NCI-H187 (cell line): ENCODE measurements at regions not wholly inside any gene's neighbourhood (a gene's known extent, or its start where the extent isn't known, plus 50 kb on each side); places are given as distances from the start of the nearest gene placed in this dataset.
A peak's percentile ranks its signal among the peaks of the same experiment; 100 is the strongest.
"Not testable (repeated sequence)": the region's sequence is repeated elsewhere in the genome, so short reads cannot be mapped to it uniquely, and the experiment has no call there.

Experiments used
- DNase-seq, 2 experiments: peaks; one replicate each; lab custom pipeline; 2025; lab: John Stamatoyannopoulos, UW

DNA sequence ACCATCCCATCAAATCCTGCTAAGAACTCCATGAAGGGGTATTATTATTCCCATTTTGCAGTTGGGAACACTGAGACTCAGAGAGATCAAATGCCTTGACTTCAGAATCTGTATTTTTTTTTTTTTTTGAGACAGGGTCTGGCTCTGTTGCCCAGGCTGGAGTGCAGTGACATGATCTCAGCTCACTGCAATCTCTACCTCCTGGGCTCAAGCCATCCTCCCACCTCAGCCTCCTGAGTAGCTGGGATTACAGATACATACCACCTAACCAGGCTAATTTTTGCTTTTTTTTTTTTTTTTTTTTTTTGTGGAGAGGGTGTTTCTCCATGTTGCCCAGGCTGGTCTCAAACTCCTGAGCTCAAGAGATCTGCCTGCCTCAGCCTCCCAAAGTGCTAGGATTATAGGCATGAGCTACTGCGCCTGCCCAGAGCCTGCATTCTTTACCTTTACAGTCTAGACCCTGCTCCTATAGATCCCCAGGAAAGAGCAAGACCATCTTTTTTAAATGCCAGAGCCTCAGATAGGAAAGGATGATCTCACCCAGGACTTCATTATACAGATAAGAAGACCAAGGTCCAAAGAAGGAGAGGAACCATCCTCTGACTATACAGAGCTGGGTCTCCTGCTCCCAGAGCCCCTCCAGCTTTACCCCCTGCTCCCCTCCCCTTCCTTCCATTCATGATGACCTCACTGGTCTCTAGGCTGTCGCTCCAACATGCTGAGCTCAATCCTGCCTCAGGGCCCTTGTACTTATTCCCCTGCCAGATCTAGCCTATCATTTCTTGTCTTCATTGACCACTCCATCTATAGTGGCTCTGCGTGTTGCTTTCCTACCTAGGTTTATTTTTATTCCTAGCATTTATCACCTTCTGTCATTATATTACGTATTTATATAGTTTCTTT lies 138.6 kb downstream of the CEBPB start:
- DNase-seq: no peak

DNA sequence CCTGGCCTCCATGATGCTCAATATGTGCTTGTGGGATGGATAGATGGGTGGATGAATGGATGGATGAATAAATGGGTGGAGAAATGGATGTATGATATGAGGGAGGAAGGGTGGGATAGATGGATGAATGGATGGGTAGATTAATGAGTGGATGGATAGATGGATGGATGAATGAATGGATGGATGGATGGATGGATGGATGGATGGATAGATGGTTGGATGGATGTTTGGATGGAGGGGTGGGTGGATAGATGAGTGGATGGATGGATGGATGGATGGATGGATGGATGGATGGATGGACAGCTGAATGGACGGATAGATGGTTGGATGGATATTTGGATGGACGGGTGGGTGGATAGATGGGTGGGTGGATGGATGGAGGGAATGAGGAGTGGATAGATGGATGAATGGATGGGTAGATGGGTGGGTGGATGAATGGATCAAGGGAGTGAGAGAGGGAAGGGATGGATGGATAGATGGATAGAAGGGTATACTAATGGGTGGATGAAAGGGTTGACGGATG lies 139.4 kb downstream of the CEBPB start:
- DNase-seq: no peak

DNA sequence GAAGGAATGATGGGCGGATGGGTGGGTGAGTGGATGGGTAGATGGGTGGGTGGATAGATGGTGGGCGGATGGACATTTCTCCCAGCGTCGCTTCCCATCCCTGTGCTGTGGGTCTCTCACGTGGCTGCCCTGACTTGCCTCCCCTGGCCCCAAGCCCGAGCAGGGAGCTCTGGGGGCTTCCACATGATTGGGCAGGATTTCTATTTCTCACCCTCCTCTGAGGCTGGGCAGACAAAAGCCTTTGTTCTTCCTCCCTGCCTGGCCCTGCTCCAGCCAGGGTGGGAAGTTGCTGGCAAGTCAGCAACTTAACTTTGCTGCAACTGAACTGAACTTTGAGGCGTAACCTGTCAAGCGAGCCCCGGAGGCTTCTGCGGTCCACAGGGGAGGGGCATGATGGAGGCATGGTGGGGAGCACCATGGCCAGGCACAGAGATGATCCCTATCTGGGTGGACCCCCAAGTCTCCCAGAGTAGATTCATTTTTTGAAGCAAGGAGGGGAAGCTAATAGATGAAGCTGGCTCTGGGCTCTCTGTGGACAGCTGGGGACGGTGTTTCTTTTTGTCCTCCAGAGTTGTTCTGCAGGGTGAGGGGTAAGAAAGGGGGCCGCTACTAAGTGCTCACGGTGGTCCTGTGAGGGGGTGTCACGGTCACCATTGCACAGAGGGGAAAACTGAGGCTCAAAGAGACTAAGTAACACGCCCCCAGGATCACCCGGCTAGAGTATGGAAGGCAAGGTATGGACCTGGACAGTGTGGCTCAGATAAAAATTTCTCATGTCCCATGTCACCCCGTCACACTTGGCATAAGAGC lies 140.1 kb downstream of the CEBPB start:
- no peak for DNase-seq

DNA sequence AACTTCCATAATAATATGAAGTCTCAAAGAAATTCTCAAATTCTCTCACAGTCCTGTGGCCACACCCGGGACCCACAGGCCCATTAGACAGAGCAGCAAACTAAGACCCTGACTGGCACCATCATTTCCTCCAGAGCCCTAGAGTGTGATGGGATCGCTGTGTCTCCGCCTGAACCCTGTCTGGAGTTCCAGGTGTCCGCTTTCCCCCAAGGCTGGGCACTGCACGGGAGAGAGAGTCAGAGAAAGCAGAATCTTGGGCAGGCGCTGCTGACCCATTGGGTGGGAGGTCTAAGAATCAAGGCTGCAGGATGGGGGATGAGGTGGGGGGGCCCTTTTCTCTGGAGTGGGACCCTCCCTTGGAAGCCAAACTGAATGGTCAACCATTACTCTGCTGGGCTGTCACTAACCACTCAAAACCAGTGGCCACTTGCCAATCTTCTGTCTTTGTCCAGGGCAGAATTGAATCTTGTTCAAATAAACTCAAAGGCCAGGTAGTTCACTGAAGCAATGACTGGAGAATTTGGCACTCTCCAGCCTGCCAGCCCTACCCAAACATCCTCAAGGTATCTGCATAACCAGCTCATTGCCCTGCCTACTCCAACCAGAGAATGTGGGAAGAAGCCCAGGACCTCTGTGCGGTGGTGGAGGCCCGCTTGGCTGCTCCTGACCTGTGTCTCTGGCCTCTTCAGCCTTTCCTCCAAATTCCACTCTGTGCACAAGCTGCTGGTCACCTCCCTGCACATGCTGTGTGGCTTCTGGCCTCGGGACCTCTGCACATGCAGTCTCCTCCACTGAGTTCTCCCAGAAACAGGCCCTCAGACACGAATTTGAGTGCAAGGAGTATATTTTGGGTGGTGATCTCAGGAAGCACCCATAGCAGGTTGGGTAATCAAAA lies 141.1 kb downstream of the CEBPB start:
- DNase-seq: no peak

DNA sequence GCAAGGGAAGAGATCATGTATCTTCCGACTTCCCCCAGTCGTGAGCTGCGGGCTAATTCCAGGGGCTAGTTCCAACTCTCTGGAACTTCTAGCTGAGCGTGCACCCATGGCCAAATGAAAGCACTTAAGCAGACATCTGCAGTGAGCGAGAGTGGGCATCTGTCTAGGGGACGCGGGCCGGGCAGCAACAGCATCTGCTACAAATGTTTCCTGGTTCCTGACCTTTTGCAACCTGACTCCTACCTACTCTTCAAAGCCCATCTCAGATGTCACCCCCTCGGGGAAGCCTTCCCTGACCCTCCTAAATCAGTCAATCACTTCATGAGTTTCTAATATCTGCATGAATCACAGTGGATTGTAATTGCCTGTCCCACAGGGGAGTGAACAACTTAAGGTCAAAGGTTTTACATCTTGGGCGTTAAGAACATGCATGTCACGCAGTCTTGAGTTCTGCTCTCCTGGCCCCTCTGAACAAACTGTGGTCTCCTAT lies 141.9 kb downstream of the CEBPB start:
- no peak for DNase-seq

DNA sequence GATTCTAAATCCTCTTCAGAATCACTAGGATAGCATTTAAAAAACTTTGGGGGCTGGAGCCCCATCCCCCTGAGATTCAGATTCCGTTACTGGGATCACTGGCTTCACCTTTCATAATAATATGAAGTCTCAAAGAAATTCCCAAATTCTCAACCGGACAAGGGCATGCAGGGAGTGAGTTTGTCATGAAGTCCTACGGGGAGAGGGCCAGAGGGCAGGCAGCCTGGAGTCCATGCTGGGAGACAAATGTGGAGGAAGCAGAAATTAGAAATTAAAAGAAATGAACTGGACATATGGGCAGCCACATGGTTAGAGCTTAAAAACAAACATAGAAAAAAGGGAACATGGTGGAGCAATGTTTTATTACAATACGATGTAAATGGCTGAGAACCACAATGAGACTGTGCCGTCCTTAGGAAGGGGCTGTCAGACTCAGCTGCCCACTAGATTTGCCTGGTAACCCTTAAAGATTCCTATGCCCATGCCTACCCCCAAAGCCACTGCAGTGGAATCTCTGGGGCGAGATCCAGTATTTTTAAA lies 142.6 kb downstream of the CEBPB start:
- DNase-seq: no peak

DNA sequence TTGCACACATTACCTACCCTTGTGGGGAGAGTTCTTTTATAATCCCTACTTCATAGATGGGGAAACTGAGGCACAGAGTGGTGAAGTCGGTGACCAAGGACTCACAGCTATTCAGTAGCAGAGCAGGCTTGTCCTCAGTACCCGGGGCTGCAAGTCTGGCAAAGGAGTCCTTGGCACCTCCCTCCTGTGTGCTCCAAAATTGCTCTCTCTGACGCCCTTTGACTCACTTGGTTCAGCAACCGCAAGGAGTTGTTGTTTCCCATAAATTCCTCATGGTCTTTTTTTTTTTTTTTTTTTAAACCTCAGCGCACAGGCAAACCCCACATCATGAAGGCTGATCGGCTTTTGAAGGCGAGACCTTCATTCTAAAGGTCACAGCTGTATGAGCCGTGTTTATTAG lies 143.2 kb downstream of the CEBPB start:
- DNase-seq: no peak

DNA sequence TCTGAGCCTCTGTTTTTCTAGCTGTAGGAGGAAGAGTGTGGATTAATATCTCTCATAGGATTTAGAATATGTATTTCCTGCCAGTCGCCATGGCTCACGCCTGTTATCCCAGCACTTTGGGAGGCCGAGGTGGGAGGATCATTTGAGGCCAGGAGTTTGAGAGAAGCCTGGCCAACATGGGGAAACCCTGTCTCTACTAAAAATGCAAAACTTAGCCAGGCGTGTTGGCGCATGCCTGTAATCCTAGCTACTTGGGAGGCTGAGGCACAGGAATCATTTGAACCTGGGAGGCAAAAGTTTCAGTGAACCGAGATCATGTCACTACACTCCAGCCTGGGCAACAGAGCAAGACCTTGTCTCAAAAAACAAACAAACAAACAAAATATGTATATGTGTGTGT lies 143.9 kb downstream of the CEBPB start:
- not testable (repeated sequence) for DNase-seq

DNA sequence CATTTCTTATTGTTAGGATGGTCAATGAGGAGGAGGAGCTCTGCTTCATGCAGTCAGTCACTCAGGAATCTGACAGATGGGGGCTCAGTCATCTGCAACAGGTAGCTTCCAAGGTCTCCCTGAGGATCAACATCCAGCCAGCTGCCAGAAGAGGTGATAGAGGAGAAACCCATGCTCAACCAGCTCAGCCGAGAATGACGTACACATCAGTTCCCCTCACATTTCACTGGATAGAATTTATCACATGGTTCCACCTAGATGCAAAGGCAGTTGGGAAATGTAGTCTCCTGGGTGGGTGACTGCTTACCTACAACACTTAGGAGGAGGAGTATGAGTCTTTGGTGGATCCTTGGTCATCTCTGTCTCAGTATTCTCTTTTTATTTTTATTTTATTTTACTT lies 144.5 kb downstream of the CEBPB start:
- DNase-seq: peak in 1 of 2 experiments; percentile 16

DNA sequence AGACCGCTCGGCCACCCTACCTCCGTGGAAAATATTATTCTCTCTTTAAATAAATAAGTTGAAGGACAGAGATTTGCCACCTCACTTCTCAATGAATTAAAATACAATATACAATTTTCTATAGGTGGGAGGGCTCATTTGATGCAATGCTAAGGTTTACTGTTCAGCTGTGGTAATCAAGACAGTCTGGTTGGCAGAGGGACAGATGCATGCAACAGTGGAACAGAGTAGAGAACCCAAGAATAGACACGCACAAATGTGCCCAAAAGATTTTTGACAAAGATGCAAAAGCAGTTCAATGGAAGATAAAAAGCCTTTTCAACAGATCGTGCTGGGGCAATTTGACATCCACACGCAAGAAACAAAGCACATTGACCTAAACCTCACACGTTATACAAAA lies 145.2 kb downstream of the CEBPB start:
- no peak for DNase-seq

DNA sequence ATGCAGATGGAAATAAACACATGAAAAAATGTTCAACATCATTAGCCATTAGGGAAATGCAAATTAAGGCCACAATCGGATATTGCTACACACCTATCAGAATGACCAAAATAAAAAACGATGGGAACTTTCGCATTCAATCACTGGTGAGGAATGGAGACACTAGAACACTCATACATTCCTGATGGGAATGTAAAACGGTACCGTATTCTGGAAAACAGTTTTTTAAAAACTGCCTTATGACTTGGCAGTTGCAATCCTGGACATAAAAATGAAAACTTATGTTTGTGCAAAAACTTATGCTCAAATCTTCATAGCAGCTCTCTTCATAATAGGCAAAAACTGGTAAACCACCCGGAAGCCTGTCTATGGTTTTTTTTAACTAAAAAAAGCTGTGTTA lies 146.0 kb downstream of the CEBPB start:
- no peak for DNase-seq

DNA sequence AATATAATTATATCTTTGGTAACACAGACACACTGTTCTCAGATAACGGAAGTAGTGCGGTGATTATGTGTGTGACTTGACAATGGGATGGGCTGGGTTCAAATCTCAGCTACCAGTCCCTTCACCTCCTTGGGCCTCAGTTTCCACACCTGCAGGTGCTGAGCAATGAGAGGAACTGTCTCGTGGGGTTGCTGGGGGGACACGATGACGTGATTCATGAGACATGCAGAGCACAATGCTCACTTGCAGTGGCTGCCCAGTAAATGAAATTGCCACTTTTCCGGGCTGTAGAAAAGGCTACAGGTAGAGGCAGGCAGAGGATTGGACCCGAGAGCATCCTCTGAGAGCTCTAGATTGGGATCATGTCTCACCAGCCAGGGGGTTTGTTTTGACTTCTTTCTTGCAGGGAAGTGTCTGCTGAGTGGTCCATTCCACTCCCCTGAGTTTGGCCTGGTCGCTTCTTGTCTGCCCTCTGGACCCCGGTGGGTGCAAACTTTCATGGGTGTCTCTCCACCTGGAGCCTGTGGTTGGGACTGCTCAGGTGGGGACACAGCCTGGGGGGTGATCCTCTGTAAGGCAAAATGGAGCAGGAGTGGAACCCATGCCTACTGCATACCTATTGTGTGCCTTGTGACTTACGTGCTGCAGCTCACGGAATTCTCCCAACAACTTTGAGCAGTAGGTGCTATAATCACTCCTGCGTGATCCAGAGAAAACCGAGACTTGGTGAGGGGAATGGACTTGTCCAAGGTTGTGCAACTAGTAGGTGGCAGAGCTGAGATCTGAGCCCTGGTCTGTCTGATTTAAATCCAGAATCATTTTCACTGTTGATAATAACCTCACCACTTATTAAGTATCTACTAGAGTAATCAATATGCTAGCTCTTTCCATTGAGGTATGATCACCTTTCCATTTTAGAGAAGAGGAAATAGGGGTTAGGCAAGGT lies 147.2 kb downstream of the CEBPB start:
- DNase-seq: no peak

DNA sequence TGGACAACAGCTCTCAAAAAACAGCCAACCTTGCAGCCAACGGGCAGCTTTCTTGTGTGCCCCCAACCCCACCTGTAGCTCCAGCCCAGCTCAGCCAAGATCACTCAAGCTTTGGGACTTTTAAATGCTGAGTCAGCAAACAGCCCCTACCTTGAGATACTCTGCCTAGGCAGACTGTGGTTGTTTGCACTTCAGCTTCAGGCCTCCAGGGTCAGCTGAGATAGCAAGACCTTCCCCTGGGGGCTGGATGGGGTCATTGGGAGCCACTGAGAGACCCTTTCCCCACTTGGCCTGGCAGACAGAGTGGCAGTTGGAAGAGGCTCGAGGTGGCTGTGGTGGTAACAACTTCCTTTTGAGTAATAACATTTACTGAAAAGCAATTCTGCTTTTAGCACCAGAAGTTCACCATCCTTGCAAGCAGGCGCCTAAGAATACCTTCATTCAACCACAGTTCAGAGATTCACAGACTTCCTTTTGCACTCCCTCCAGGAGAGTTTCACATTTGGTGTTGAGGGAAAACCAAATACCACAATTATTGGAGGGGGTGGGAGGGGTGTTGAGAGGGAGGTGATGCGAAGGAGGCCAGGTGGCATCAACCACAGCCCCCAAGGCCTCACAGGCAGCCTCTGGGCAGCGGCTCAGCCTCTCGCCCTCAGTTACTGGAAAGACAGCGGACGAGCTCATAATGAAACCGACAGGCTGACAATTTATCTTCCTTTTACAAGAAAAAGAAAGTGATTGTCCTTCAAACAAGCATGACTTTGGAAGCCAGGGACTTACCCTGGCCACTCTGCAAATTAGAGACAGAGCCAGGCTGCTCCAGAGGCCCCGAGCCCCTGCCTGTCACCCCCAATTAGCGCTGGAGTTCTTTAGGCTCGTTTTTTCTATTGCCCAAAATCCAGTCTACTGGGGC lies 148.1 kb downstream of the CEBPB start:
- no peak for DNase-seq

DNA sequence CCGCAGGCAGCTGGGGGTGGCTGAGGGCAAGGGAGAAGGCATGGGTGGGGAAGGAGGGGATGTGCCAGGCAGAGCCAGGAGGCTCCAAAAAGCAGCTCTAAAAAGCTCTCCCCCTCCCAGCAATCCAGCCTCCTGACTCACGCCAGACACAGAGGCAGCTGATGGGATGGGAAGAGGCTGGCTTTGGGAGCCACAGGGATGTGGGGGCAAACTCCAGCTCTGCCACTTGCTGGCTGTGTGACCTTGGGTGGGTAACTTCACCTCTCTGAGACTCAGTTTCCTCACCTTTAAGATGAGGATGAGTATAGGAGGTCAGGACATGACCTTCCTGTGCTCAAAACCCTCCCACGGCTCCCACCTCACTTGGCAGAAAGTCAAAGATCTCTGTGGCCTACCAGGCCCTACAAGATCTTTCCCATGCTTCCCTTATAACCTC lies 148.9 kb downstream of the CEBPB start:
- DNase-seq: no peak

DNA sequence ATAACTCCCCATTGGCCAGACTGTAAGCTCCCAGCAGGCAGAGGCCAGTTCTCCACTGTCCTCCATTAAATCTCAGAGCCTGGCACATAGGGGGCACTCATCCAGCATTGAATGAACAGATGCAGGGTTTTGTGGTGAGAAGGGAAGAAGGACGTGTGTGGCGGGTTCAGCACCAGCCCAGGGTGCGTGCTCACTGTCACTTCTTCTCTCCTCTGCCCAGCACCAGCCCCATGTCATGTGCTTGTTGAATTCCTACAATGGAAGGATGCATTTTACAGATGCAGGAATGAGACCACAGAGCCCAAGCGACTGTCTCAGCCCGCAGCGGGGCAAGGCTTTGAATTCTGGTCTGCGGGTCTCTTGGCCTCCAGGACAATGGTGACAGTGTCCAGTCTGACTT lies 149.9 kb downstream of the CEBPB start:
- DNase-seq: no peak

DNA sequence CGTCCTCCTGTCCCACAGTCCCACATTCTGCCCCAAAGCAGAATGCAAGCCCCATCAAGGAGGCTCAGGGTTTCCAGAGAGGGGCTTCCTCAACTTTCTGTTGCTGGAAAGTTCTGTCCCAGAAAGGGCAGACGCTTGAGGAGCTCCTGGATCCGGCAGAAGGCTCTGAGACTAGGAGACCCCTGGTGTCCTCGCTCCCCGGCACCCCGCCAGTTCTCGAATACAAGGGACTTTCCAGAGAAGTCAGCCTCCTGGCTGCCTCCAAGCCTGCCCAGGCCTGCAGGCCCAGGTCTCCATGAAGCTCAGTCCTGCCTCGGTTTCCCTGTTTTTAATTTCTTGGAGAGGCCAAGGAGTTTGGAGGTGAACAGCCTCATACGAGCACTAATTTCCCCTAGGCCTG lies 150.4 kb downstream of the CEBPB start:
- DNase-seq: no peak

DNA sequence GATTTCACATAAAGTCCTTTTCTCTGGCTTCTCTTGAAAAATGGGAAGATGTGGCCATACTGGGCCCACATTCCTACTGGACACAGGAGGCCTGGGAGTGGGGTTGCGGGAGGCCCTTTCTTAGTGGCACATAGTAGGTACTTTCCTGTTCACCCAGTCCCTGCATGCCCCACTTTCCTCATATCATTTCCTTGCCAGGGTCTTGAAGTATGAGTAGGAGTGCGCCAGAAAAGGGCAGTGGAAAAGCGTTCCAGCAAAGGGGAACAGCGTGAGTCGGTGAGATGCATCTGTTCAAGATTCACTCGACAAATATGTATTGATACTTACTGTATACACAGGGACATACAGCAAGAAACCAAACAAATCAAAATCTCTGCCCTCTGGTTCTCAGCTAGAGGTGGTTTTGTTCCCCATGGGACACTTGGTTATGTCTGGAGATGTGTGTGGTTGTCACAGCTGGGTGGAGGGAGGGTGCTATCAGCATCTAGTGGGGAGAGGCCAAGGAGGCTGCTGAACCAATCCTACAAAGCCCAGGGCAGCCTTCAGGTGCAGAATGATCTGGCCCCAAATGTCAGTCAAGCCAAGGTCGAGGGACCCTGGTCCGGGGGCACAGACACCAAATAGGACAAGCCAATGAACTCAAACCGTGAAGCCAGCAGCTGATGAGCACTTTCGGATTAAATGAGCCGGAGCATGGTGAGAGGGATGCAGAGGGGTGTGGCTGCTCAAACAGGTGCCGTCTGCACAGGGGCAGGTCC lies 151.4 kb downstream of the CEBPB start:
- peak; percentile 86 to 91 for DNase-seq

DNA sequence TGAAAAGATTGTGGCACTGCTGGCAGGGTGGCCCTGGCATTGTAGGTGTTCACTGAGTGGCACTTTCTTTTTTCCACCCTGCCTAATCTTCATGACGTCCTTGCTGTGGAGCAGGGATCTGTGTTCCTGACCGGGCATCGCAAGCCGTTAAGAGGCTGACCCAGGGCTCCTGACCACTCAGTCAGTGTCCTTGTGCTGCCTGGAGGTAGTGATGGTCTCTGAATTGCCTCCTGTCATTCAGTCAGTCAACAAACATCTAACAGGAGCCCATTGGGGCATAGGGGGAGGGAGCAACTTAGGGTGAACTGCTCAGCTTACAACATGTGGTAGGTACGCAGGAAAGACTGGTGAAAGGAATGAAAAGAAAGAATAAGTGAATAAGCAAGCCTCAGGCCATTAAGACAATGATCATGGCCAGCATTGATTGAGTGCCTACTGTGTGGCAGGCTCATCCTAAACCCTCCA lies 152.0 kb downstream of the CEBPB start:
- DNase-seq: no peak
